CD14-positive monocyte (primary cell): ENCODE measurements at regions not wholly inside any gene's neighbourhood (a gene's known extent, or its start where the extent isn't known, plus 50 kb on each side); places are given as distances from the start of the nearest gene placed in this dataset.

Experiments
- DNase-seq, 3 donors: peaks; one replicate each; pipeline ENCODE4 v3.0.0-alpha.2; 2011 to 2022
- H2AFZ ChIP-seq: 2 replicates; pipeline ENCODE4 v1.6.0; 2012; ENCODE audit warnings: mild to moderate bottlenecking, low read depth, low read length, inconsistent platforms; ENCODE audit not compliant: insufficient read depth, poor library complexity, severe bottlenecking
- H3K27ac ChIP-seq, 2 donors: 1 replicate in 1 of 2; 2 replicates in 1 of 2; pipeline ENCODE4 v1.5.1; 2012 to 2013; ENCODE audit warnings: low read length in 2 of 2, control low read depth in 1 of 2, inconsistent platforms in 1 of 2, low read depth in 1 of 2, mild to moderate bottlenecking in 1 of 2
- H3K27me3 ChIP-seq, 2 donors: one replicate each; pipeline versions ENCODE4 v1.6.0 to v1.6.1; 2011 to 2013; ENCODE audit warnings: low read length in 2 of 2; ENCODE audit not compliant: control insufficient read depth in 2 of 2, insufficient read depth in 2 of 2
- H3K36me3 ChIP-seq, 2 donors: replicated peaks in 1 of 2; 1 replicate in 1 of 2; 2 replicates in 1 of 2; pipeline versions ENCODE4 v1.5.1 to v1.6.1; 2012 to 2013; ENCODE audit warnings: low read length in 2 of 2, control low read depth in 1 of 2, inconsistent platforms in 1 of 2, mild to moderate bottlenecking in 1 of 2; ENCODE audit not compliant: insufficient read depth in 2 of 2, control insufficient read depth in 1 of 2
- H3K4me1 ChIP-seq, 2 donors: 1 replicate in 1 of 2; 2 replicates in 1 of 2; pipeline versions ENCODE4 v1.5.1 to v1.6.1; 2012 to 2013; ENCODE audit warnings: low read length in 2 of 2, control low read depth in 1 of 2, inconsistent platforms in 1 of 2, mild to moderate bottlenecking in 1 of 2, moderate library complexity in 1 of 2; ENCODE audit not compliant: insufficient read depth in 2 of 2, control insufficient read depth in 1 of 2
- H3K4me2 ChIP-seq: replicated peaks from 2 replicates; pipeline ENCODE3; 2012; ENCODE audit warnings: low read length, moderate library complexity, mild to moderate bottlenecking; ENCODE audit not compliant: poor library complexity, severe bottlenecking; ENCODE audit errors: extremely low read depth
- H3K4me3 ChIP-seq, 3 experiments: fragments of 200-600 bp in 1 of 3; sonication (generic) in 1 of 3; replicated peaks in 1 of 3; 1 replicate in 2 of 3; 2 replicates in 1 of 3; pipeline ENCODE4 v1.5.1; 2011 to 2013; ENCODE audit warnings: low read length in 3 of 3, mild to moderate bottlenecking in 3 of 3, control low read depth in 2 of 3, low read depth in 2 of 3, inconsistent platforms in 1 of 3, moderate library complexity in 1 of 3
- H3K79me2 ChIP-seq: 2 replicates; pipeline ENCODE4 v1.6.0; 2012; ENCODE audit warnings: mild to moderate bottlenecking, control low read depth, inconsistent platforms, low read length, moderate library complexity; ENCODE audit not compliant: insufficient read depth
- H3K9ac ChIP-seq: 2 replicates; pipeline ENCODE4 v1.6.0; 2017; ENCODE audit warnings: low read length, mild to moderate bottlenecking; ENCODE audit not compliant: insufficient read depth, poor library complexity, severe bottlenecking
- H3K9me3 ChIP-seq, 2 donors: replicated peaks in 1 of 2; 1 replicate in 1 of 2; 2 replicates in 1 of 2; pipeline versions ENCODE4 v1.5.1 to v1.6.1; 2012 to 2013; ENCODE audit warnings: low read length in 2 of 2, control low read depth in 1 of 2; ENCODE audit not compliant: control insufficient read depth in 1 of 2, insufficient read depth in 1 of 2
- H4K20me1 ChIP-seq: 2 replicates; pipeline ENCODE4 v1.6.0; 2012; ENCODE audit warnings: mild to moderate bottlenecking, low read length, control low read depth, moderate library complexity; ENCODE audit not compliant: insufficient read depth
- H3K27ac Mint-ChIP-seq, 7 donors: one replicate each; pipeline ENCODE4 v1.8.0; 2020; ENCODE audit warnings: mild to moderate bottlenecking in 7 of 7, mixed read lengths in 7 of 7, moderate library complexity in 6 of 7, inconsistent platforms in 2 of 7
- H3K27me3 Mint-ChIP-seq, 3 donors: one replicate each; pipeline ENCODE4 v1.8.0; 2021 to 2022; ENCODE audit warnings: low read depth in 3 of 3, mild to moderate bottlenecking in 3 of 3, mixed read lengths in 3 of 3, moderate library complexity in 3 of 3, inconsistent platforms in 1 of 3
- H3K36me3 Mint-ChIP-seq, 2 donors: one replicate each; pipeline ENCODE4 v1.8.0; 2020; ENCODE audit warnings: mixed read lengths in 2 of 2, inconsistent platforms in 1 of 2, mild to moderate bottlenecking in 1 of 2
- H3K4me1 Mint-ChIP-seq: one replicate; pipeline ENCODE4 v1.8.0; 2020; ENCODE audit warnings: mild to moderate bottlenecking, mixed read lengths
- H3K4me3 Mint-ChIP-seq, 2 donors: one replicate each; pipeline ENCODE4 v1.8.0; 2020; ENCODE audit warnings: mild to moderate bottlenecking in 2 of 2, mixed read lengths in 2 of 2, moderate library complexity in 1 of 2
- H3K9me3 Mint-ChIP-seq, 7 donors: one replicate each; pipeline ENCODE4 v1.8.0; 2020 to 2022; ENCODE audit warnings: mixed read lengths in 7 of 7, mild to moderate bottlenecking in 6 of 7, moderate library complexity in 6 of 7, inconsistent platforms in 2 of 7
- WGBS: methylation state at CpG from one replicate; pipeline ENCODE4 v1.1.5; 2013; ENCODE audit warnings: missing lambda C conversion rate; ENCODE audit not compliant: insufficient coverage; 5-methylcytosine and 5-hydroxymethylcytosine counted together
- intact Hi-C, 2 donors: fragments of 100-400 bp; cut with micrococcal nuclease; formaldehyde crosslinking; loops; one replicate each; pipeline versions ENCODE4 v1.15.0 to v1.15.1; 2023
- TF ChIP-seq, protein P1 (sequence below): fragments of 200-600 bp; IDR thresholded peaks from one replicate; pipeline ENCODE4 v1.8.0; 2022; ENCODE audit warnings: antibody characterized with exemption, mild to moderate bottlenecking

DNA sequence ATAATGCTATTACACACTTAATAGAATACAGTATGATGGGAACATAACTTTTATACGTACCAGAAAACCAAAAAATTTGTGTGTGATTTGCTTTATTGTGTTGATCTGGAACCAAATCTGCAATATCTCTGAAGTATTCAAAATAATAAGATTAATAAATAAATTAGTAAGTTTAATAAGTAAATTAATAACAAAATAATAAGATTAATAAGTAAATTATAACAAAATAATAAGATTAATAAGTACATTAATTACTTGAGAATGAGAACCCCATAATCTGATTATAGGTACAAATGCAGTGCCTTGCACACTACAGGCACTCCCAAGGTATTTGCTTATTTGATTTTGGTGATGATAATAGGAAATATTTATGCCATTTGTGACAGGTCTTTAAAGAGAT is 267.4 kb downstream of the ZNF326 start:
- H3K27ac Mint-ChIP-seq = no peak overlapping the region
- no peaks in the 10 kb centered on the region for H3K27me3 ChIP-seq
- H3K36me3 Mint-ChIP-seq = no peaks in the 10 kb centered on the region
- H3K4me3 ChIP-seq = no peak overlapping the region
- H3K27ac ChIP-seq = no peak overlapping the region
- no peak for DNase-seq
- no peak overlapping the region for H3K9ac ChIP-seq
- TF ChIP-seq, protein P1, sequence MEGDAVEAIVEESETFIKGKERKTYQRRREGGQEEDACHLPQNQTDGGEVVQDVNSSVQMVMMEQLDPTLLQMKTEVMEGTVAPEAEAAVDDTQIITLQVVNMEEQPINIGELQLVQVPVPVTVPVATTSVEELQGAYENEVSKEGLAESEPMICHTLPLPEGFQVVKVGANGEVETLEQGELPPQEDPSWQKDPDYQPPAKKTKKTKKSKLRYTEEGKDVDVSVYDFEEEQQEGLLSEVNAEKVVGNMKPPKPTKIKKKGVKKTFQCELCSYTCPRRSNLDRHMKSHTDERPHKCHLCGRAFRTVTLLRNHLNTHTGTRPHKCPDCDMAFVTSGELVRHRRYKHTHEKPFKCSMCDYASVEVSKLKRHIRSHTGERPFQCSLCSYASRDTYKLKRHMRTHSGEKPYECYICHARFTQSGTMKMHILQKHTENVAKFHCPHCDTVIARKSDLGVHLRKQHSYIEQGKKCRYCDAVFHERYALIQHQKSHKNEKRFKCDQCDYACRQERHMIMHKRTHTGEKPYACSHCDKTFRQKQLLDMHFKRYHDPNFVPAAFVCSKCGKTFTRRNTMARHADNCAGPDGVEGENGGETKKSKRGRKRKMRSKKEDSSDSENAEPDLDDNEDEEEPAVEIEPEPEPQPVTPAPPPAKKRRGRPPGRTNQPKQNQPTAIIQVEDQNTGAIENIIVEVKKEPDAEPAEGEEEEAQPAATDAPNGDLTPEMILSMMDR = no peak
- peaks cover 3% of the 10 kb centered on the region for H3K4me1 Mint-ChIP-seq
- H3K4me2 ChIP-seq = no peak overlapping the region
- H3K36me3 ChIP-seq = no peaks in the 10 kb centered on the region
- WGBS = no CpG with 5 or more reads among the region's 1 CpG
- H3K9me3 ChIP-seq = no peaks in the 10 kb centered on the region
- no peak overlapping the region for H3K4me3 Mint-ChIP-seq
- intact Hi-C loops = no loop called here
- H3K4me1 ChIP-seq = no peaks in the 10 kb centered on the region
- peaks cover 2 to 6% (median 2%) of the 10 kb centered on the region in 3 donors for H3K27me3 Mint-ChIP-seq
- no peaks in the 10 kb centered on the region for H3K79me2 ChIP-seq
- H4K20me1 ChIP-seq = no peaks in the 10 kb centered on the region
- no peak overlapping the region for H2AFZ ChIP-seq
- peaks cover 0 to 3% (median 0%) of the 10 kb centered on the region in 7 donors for H3K9me3 Mint-ChIP-seq

DNA sequence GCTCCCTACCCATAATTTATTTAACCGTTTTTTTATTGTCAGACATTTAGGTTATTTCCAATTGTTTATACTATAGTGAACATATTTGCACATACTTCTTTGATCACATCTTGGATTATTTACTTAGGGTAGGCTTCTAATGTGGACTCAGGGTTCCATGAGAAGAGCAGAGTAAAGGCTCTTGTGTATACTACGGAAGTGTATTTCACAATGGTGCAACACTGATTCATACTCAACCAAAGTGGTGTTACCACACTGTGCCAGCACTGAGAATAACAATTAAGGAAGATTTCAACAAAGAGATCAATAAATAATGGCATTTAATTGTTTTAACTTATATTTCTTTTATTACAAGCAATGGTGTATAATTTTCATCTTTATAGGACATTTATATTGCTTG is 251.2 kb downstream of the ZNF326 start:
- Histone ChIP-seq H3K9ac (no peak overlapping the region), H4K20me1 (no peaks in the 10 kb centered on the region), H3K9me3 (peaks cover 6% of the 10 kb centered on the region in 2 donors), H2AFZ (no peak overlapping the region), H3K36me3 (no peaks in the 10 kb centered on the region), H3K27me3 (no peaks in the 10 kb centered on the region), H3K4me2 (no peak overlapping the region), H3K4me3 (no peak overlapping the region), H3K27ac (no peak overlapping the region), H3K4me1 (no peaks in the 10 kb centered on the region), H3K79me2 (no peaks in the 10 kb centered on the region)
- H3K27ac Mint-ChIP-seq = no peak overlapping the region
- H3K4me3 Mint-ChIP-seq = no peak overlapping the region
- DNase-seq = no peak
- WGBS = no CpG with 5 or more reads among the region's 2 CpGs
- TF ChIP-seq, protein P1 = no peak
- H3K27me3 Mint-ChIP-seq = peaks cover 0 to 3% (median 0%) of the 10 kb centered on the region in 3 donors
- no peaks in the 10 kb centered on the region for H3K4me1 Mint-ChIP-seq
- H3K36me3 Mint-ChIP-seq = no peaks in the 10 kb centered on the region
- intact Hi-C loops = no loop called here
- peaks cover 4 to 19% (median 11%) of the 10 kb centered on the region in 7 donors for H3K9me3 Mint-ChIP-seq
